GM18511 (cell line): ENCODE measurements at regions not wholly inside any gene's neighbourhood (a gene's known extent, or its start where the extent isn't known, plus 50 kb on each side); places are given as distances from the start of the nearest gene placed in this dataset.
"Not testable (repeated sequence)": the region's sequence is repeated elsewhere in the genome, so short reads cannot be mapped to it uniquely, and the experiment has no call there.

ENCODE experiments used
- ATAC-seq: cut with Tn5 transposase; IDR thresholded peaks from one replicate; pipeline ENCODE4 v1.9.1; 2021; ENCODE audit warnings: mild to moderate bottlenecking, moderate library complexity; ENCODE audit not compliant: unreplicated experiment

DNA sequence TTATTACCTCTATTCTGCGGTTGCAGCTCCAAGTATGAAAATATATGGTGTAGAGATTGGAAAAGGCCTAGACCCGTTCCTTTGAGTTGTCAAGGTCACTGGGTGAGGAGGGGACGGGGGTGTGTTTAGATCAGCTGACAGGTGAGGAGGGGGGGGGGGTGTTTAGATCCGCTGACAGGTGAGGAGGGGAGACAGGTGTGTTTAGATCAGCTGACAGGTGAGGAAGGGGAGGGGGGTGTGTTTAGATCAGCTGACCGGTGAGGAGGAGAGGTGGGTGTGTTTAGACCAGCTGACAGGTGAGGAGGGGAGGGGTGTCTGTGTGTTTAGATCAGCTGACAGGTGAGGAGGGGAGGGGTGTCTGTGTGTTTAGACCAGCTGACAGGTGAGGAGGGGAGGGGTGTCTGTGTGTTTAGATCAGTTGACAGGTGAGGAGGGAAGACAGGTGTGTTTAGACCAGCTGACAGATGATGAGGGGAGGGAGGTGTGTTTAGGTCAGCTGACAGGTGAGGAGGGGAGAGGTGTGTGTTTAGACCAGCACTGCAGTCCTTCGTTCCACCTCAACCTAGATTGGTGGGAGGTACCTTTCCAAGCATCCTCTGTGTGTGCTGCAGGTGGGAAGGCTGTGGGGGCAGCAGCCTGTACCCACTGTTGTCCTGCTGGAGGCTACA is 655.0 kb upstream of the ADARB2 start:
- no peak for ATAC-seq

DNA sequence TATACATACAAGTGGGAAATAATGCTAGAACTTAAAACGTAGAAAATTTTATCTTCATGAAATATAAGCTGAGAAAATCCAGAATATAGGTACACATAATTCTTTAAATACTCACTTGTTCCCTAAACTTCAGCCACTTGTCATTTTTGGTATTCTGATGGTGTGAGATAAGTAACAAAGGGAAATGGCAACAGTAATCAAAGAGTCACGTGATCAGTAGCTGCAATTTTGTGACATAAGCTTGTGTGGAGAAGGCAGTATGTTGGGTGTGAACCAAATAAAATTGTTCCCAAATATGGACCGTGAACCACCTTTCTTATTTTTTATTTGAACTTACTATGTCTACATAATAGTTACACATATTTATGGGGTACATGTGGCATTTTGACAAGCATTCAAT is 650.3 kb upstream of the ADARB2 start:
- ATAC-seq: no peak

DNA sequence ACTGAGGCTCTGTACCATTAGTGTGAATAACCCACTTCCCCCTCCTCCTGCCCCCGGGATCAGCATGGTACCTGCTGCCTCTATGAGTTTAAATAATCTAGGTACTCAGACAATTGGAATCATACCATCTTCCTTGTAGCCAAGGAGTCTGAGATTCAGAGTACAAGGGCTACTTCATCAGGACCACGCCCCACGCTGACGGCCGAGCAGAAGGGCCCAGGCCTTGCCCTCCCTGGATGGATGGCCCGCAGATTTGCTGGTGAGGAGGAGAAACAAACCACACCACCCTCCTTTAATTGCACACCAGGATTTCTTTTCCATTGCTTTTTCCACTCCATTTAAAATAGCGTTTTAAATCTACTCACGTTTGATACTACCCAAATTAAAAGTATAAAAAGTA is 649.9 kb upstream of the ADARB2 start:
- ATAC-seq: no peak

DNA sequence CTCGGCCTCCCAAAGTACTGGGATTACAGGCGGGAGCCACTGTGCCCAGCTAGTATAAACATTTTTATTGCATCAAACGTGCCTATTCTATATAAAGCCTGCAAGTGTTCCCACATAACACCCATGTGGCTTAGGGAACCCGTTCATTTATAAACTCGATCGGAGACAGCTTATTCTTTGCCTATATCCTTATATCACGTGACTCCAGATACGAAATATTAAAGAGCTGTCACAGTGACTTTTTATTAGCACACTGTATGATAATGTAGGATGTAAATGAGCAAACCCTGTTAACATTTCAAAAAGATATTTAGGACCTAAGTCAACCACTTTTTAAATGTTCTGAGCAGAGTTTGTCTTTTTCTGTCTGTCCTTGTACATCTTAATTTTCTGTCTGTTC is 642.9 kb upstream of the ADARB2 start:
- ATAC-seq: no peak

DNA sequence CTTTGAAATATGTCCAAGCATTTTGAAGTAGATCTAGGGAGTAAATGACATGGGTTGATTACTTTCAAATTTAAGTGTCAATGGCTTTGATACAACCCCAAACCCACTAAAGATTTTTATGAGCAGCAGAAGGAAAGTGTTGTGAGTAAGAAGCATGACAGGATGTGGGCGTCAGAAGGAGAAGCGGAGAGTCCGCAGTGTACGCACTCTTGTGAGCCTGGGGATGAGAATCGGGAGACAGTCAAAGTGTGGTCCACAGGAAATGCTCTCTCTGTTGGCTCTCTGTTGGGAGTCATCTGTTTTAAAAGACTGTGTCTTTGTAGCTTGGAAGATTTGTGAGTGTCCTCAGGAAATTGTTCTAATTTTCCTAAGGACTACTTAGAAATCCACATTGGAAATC is 629.8 kb upstream of the ADARB2 start:
- ATAC-seq: no peak

DNA sequence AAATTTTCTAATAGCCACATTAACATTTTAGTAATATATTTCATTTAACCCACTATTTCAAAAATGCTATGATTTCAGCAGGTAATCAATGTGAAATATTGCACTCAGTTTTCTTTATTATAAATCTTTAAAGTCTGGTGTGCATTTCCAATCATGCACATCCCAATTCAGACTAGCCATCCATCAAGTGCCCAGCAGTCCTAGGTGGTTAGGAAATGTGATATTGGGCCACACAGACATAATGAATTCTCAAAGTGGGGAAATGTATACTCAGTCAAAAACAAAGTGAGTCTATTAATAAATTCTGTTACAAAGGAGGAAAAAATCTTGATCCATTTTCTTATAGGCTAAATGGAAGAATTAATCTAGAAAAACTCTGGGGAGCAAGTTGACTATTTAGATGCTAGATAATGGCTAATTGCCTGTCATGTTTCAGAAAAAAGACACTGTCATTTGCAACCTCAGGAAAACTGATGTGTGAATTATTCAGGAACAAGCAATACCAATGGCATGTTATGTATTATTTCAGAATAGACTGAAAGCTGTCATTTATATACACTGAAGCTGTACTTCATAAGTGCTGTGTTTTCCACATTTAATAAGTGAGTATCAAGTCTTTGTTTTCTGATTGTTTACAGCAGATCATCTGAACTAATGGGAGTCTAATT is 629.1 kb upstream of the ADARB2 start:
- no peak for ATAC-seq

DNA sequence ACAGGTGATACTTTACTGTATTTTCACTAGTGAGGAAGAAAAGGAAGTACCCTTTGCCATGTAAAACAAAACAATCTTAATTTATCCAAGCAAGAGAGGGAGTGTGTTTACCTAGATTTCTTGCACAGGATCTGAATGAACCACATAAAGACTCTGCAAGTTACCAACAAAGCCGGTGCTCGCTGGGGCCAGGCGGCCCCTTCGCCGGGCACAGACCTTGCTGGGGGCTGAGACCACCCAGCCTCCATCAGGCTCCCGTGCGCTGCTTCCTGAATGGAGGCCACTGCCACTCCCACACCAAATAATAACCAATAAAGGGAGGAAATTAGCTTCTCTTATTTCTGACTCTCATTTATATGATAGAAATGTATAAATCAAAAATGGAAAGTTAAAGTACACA is 625.0 kb upstream of the ADARB2 start:
- ATAC-seq: no peak

- no peak for ATAC-seq
Measured at GRCh38 chr10:2358586-2358985, 621.3 kb upstream of the ADARB2 start.

DNA sequence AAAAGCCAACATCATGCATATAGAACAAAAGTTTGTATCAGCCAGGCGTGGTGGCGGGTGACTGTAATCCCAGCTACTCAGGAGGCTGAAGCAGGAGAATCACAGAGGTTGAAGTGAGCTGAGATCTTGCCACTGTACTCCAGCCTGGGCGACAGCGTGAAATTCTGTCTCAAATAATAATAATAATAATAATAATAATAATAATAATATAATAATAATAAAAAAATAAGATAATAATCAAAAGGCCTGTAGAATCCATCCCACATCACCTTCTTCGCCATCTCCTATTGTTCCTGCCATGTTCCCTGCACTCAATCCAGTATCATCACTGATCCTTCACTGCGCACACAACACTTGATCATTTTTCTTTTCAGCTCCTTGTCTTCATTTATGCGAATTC is 619.3 kb upstream of the ADARB2 start:
- no peak for ATAC-seq

GRCh38 chr10:2351566-2351965 is 614.2 kb upstream of the ADARB2 start:
- no peak for ATAC-seq

DNA sequence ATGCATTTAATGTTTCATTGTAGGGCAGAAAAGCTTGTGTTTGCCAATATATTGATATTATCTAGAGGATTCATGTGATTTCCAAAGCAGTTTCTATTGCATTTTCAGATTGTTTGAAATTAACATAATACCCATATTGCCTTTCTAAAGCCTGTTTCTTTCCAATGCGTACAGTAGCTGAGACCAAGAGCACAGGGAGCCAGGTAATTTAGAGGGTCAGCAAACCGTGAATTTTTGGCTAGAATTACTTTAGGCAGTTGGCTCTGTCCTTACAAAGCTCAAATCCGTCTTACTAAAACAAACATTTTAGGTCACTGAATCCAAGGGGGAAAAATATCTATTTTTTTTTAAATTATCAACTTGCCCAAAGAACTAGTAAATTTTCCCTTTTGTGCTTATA is 604.9 kb upstream of the ADARB2 start:
- ATAC-seq: no peak

DNA sequence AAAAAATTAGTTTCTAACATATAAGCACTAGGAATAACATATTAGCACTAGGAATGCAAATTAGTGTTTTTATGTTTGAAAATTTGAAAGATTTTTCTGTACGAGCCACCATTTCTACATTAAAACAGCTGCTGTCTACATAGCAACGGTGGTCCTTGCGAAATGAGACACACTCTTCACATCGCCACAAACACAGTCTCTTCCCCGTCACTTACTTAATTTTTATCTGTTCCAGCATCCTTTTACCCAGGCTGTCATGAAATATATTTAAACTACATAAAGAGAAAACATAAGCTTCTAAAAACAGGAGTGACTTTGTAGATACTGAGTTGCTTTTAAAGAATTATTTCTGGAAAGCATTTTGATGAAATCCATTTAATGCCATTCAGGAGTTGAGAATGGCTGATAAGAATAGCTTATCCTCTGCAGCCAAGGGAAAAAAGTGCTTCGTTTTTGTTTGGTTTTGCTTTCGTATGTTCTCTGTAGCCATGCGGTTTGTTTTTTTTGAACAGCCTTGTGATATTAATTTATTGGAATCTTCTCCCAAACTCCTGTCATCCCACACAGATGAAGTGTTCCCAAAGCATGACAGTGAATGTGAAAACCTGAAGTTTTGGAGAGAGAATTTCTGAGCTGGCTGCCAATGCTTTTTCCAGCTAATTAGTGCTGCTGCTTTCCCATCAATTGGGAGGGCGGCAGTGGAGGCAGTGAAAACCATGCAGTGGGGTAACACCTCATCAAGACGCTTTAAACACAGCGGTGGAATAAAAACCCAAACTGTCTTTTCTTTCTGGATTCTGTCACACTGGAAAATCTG is 603.7 kb upstream of the ADARB2 start:
- no peak for ATAC-seq

DNA sequence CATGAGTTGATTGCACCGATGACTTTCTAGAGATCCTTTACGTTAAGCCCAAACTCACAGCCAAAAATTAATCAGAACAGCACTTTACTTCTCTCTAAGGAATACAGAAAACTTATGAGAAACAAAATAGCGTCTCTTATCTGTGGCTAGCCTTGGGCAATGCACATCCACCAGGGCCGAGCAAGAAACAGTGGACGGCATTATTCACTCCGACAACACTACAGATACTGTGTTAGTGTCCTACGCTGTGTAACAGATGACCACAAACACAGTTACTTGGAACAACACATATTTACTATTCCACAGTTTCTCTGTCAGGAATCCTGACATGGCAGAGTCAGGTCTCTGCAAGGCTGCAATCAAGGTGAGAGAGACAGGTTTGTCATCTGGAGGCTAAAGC is 598.3 kb upstream of the ADARB2 start:
- ATAC-seq: no peak

DNA sequence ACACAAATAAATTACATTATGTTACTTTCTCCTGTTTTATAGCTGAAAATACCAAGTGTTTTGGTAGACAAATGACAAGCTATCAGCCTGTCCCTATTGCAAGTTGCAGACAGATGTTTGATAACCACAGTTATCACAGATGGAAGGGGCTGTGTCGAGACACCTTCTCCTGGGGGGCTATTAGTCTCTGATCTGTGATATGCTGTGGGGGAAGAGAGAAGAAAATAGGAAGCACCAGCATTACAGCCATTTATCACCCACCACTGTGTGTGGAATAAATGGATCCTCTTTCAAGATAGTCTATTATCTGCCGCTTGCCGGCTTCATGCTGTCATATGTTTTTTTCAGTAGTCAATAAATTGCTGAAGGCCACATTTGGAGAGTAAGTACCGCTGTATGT is 597.2 kb upstream of the ADARB2 start:
- ATAC-seq: no peak

GRCh38 chr10:2329082-2329481 is 591.8 kb upstream of the ADARB2 start:
- no peak for ATAC-seq

DNA sequence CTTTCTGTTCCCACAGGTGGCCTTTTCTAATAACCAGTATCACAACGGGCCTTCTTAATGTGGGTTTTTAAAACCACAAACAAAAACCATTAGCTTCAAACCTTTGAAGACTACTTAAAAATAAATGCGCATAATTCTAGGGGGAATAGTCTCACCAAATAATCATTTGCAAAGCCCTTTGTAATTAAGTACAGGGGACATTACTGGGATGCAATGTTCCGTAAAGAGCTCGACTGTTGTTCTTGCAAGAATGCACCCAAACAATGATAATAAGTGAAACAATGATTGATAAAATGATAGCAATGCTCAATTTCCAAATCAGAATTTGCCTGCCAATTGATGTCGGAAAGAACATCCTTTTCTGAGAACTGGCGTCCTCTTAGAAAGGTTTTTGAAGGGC is 589.1 kb upstream of the ADARB2 start:
- no peak for ATAC-seq

DNA sequence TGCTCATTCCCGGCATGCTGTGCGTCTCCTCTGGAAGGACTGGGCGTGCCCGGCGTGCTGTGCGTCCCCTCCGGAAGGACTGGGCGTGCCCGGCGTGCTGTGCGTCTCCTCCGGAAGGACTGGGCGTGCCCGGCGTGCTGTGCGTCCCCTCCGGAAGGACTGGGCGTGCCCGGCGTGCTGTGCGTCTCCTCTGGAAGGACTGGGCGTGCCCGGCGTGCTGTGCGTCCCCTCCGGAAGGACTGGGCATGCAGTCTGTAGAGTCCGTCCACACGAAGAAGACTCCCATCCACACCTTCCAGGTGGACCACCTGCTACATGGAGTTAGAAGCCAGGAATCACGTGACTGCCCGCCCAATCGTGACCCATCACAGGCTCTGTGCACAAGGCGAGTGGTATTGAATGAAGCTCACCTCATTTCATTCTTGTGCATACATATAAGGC is 577.7 kb upstream of the ADARB2 start:
- ATAC-seq: not testable (repeated sequence)

GRCh38 chr10:2306081-2306480 is 568.8 kb upstream of the ADARB2 start:
- no peak for ATAC-seq

GRCh38 chr10:2303169-2303568 is 565.8 kb upstream of the ADARB2 start:
- no peak for ATAC-seq

- ATAC-seq: no peak
Measured at GRCh38 chr10:2301227-2301626, 563.9 kb upstream of the ADARB2 start.

GRCh38 chr10:2300231-2300630 is 562.9 kb upstream of the ADARB2 start:
- no peak for ATAC-seq
